GM21825 (cell line): ENCODE measurements at regions not wholly inside any gene's neighbourhood (a gene's known extent, or its start where the extent isn't known, plus 50 kb on each side); places are given as distances from the start of the nearest gene placed in this dataset.
"Not testable (repeated sequence)": the region's sequence is repeated elsewhere in the genome, so short reads cannot be mapped to it uniquely, and the experiment has no call there.

ENCODE experiments used
- ATAC-seq: cut with Tn5 transposase; IDR thresholded peaks from one replicate; pipeline ENCODE4 v1.9.1; 2021; ENCODE audit warnings: mild to moderate bottlenecking, moderate library complexity; ENCODE audit not compliant: unreplicated experiment

DNA sequence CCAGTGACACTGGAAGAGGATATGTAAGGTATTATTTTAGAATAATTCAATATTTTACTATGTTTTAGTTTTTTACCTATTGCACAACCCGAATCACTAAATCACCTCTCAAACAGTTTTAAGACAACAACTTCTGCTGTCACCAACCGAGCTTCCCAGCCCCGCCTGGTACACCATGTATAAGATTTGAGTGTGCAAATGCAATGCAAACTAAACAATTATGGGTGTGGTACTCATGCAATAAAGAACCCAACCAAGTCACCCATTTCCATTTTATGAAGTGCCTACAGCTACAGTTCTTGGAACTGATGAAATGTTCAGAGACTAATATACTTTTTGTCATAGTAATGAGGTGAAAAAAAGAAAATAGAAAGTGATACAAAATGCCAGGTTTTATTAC is 256.2 kb downstream of the TAFA4 start:
- ATAC-seq = no peak

DNA sequence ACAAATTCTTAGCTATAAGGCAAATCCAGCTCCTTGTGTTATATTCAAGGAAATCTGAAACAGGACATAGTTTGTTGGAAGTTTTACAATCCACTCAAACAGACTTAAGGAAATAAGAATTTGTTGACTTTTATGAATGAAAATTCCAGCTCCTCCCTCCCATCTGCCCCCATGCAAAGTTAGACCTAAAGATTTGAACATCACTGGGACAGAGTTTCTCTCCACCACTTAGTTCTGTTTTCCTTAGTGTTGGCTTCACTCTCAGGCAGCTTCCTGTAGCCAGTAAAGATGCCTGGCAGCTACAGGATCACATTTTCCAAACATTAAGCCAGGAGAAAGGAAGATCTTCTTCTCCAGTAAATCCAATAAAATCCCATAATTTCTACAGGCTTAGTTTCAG is 265.0 kb downstream of the TAFA4 start:
- ATAC-seq = no peak

DNA sequence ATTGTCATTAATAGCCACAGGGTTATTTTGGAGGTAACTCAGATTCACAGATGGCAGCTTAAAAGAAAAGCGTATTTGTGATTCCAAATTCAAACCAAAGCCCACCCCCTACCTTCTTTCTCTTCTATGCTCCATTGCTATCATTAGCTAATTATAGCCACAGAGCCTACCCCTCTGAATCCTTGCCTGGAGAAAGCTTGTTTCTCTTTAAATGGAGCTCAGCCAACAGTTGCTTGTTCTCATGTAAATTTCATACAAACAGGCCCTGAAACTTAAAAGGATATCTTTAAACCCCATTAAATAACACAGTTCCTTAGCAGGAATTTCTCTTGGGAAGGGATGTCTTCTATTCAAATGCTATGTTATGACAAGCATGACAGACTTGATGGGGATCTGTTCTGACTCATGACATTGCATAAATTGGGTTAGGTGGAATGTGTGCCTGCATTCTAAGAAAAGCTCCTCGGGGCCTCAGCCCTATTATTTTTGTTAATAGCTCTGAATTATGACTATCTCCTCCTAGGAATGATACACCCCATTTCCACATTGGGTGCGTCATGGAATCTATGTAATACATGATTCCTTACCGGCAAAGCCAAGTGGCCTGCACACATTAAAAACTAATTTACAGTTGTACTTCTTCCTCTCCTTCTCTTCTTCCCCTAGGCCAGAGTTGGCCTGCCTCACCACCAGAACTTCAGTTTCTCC is 265.8 kb downstream of the TAFA4 start:
- no peak for ATAC-seq

DNA sequence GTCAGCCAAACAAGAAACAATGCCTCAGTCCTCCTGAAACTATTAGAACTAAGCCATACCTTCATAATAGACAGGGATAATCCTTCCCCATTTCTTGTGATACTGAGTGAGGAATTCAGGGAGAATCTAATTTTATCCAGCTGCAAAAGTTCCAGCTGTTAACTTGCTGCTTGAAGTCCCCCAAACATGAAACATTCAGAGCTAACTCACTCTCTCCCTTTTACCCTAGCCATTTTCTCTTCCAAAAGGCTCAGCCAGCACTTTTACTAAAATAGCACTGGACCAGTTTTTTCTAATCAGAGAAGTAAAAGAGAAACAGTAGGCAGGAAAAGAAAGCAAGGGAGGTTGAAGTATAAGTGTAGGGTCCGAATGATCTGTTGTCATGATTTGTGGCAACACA is 268.1 kb downstream of the TAFA4 start:
- no peak for ATAC-seq

- ATAC-seq = no peak
These were observed 270.2 kb downstream of the TAFA4 start for GRCh38 chr3:68662176-68662575.

DNA sequence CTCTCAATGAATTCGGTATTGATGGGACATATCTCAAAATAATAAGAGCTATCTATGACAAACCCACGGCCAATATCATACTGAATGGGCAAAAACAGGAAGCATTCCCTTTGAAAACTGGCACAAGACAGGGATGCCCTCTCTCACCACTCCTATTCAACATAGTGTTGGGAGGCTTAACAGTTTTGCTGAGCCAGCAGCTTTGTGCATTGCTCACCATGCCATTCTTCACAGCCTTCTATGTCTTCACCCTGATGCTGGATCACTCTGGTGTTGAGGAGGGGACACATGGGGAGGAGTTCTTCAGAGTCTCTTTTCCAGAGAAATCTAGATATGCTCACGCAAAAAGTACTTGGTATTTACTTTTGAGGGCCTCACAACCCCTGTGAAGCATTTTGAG is 281.7 kb downstream of the TAFA4 start:
- not testable (repeated sequence) for ATAC-seq

GRCh38 chr3:68648494-68648893 is 283.9 kb downstream of the TAFA4 start:
- ATAC-seq = no peak

DNA sequence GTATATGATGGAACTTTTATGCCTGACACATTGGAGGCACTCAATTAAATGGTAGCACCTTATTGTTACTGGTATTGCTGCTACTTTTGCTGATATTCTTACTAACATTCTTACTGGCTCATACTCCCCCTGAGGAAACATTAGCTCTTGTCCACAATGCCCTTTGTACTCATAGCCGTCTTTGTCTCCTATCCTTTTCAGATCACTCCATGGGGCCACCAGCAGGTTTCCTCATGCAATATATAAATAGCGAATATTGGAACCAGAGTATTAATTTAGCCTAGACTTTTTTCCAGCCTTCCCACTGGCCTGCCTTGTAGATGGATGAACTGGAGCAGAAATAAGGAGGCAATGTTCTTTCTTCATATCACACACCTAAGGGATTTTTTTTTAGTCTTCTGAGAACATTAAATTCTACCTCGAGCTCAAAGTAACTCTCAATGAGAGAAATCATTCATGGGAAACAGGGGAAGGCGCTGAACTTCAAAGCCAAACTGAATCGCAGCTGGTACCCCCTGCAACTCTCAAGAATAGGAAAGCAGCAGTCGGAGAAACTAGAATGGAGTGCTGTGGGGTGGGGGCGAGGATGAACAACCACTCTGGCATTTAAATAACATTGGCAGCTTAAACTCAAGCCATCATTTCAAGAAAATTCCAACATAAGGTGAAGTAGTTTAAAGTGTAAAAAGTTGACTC is 300.3 kb downstream of the TAFA4 start:
- ATAC-seq = no peak

DNA sequence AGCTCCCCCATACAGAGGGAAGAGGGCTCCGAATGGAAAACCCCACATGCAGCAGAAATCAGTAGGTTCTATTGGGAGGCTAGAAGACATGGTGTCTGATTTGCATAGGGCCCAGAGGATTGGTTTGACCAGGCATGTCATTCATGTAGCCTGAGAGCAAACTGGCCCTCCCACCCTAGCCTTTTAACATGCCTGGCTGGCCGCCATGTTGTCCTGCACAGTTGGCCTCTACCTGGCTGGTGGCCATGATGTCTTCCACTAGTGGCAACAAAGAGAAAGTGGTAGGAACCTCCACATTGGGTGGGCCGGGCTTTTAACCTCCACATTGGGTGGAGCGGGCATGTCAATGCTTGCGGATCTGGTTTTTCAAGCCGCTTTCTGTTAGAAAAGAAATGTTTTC is 312.1 kb downstream of the TAFA4 start:
- no peak for ATAC-seq

- ATAC-seq = no peak
These were observed 318.3 kb downstream of the TAFA4 start for GRCh38 chr3:68614087-68614486.

- no peak for ATAC-seq
These were observed 361.0 kb downstream of the TAFA4 start for GRCh38 chr3:68571321-68571720.

DNA sequence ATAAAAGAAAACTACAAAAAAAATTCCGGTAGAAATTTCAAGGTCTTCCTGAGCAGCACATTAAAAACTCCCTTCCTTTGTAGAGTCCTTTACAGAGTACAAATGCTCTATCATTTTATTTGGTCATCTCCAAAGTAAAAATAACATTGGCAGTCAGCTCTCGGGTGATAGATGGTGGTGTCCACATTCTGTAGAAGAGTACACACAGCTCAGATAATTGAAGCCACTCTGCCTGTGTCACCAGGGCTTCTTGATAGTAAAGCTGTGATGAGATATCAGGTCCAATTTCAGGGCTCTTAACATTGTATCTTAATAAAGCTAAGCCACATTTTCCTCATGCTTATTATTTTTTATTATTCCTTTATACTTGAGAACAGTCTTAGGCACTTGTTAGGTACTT is 371.6 kb downstream of the TAFA4 start:
- ATAC-seq = no peak

DNA sequence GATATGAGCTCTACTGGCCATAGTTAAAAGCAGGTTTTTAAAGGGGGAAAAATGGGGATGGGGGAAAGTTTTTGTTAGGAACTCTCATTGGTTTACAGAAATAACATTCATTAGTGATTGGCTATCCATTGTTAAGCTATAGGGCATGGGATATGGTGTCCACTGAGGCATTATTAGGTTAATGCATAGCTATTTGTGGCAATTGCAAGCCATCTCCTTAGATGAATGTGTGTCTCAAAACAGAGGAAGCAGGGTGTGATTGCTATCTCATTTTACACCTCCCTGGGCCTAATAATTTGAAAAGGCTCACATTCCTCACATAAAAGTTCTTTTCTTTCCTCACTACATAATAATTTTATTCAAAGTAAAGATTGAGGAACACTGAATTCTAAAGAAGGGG is 396.6 kb downstream of the TAFA4 start:
- ATAC-seq = no peak

DNA sequence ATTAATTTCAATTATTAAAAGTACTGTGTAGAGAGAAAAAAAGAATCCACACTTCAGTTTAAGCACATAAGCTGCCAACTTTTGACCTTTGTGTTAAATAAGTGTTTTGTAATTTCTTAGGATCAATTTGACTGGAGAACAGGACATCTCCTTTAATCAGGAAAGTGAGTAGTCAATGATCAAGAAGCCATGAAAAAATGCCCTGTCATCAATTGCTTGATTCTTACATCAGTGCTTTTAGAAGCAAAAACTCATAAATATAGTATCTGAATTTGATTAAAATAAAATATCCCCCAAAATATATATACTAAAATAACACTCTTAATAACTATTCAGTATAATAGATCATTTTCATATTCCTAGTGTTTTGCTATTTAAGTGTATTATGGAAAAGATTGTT is 409.0 kb downstream of the TAFA4 start:
- ATAC-seq = no peak

- no peak for ATAC-seq
These were observed 417.1 kb downstream of the TAFA4 start for GRCh38 chr3:68515237-68515636.

GRCh38 chr3:68504201-68504600 is 428.1 kb downstream of the TAFA4 start:
- no peak for ATAC-seq

DNA sequence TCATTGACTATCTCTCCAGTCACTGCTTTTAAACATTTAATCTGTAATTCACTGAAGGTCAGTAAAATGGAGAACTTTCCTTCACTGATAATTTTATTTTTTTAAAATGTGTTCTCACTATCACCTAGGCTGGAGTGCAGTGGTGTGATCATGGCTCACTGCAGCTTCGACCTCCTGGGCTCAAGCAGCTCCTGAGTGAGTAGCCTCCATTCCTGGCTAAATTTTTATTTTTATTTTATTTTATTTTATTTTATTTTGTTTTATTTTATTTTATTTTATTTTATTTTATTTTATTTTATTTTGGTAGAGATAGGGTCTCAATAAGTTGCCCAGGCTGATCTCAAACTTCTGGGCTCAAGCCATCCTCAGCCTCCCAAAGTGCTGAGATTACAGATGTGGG is 446.5 kb downstream of the TAFA4 start:
- not testable (repeated sequence) for ATAC-seq

DNA sequence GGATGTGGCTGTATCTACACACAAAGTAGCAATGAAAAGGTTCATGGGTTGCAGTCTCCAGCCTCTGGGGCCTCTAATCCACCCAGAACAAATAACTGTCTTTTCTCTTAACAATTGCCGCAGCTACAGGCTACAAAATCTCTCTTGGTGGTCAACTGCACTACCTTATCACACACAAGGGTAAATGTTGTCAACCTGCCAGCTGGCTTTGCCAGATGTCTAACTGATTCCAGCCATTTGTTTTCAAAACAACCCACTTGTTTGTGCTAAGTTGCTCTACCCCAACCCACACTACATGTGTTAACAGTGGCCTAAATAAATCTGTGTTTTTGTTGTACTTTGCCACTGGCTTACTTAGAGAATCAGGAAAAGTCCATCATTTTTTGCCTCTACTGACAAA is 447.3 kb downstream of the TAFA4 start:
- no peak for ATAC-seq

DNA sequence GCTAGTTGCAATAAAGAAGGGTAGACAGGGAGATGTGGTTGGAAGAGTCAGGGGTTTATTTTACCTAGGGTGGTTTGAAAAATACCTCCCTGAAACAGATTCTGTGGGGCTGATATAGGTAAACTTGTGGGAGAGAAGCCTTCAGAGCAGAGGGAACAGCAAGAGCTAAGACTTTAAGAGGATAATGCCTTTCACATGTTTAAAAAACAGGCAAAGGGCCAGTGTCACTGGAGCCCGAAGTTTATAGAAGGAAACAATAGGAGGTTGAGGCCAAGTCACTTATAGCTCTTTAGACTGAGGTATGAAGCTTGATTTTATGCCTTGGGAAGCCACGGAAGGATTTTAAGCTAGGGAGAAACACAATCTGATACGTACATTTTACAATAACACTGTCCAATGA is 448.7 kb downstream of the TAFA4 start:
- no peak for ATAC-seq

GRCh38 chr3:68483041-68483440 is 449.3 kb downstream of the TAFA4 start:
- no peak for ATAC-seq

- ATAC-seq = no peak
These were observed 449.8 kb downstream of the TAFA4 start for GRCh38 chr3:68482565-68482964.

- no peak for ATAC-seq
These were observed 452.6 kb downstream of the TAFA4 start for GRCh38 chr3:68479779-68480178.
